ENCODE measurements at regions not wholly inside any gene's neighbourhood (a gene's known extent, or its start where the extent isn't known, plus 50 kb on each side); places are given as distances from the start of the nearest gene placed in this dataset.

DNA sequence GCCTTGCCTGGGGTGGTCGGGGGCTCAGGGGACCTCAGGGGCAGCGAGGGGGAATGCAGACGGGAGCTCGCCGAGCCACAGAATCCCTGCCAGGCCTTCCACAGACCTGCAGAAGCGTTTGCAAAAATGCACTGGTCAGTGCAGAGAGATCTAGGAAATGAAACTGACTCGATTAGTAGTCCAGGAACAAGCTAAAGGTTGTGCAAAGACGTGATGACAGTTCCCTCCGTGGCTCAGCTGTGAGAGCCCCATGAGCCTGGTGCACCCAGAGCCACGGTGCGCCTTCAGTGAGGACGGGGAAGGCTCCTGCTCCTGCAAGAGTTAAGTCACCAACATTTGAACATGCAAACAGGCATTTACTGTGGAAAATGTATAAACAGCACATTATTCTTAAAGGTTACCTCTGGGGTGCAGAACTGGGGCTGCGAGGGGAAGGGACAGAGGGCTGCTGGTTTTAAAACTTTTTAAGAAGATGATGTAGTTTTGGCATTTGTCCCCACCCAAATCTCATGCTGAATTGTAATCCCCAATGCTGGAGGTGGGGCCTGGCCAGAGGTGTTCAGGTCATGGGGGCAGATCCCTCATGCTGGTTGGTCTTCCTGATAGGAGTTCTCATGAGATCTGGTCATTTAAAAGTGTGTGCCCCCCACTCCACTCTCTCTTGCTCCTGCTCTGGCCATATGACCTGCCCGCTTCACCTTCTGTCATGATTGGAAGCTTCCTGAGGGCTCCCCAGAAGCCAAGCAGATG lies 147.3 kb downstream of the DLL1 start:
- TF ChIP-seq, protein P1, sequence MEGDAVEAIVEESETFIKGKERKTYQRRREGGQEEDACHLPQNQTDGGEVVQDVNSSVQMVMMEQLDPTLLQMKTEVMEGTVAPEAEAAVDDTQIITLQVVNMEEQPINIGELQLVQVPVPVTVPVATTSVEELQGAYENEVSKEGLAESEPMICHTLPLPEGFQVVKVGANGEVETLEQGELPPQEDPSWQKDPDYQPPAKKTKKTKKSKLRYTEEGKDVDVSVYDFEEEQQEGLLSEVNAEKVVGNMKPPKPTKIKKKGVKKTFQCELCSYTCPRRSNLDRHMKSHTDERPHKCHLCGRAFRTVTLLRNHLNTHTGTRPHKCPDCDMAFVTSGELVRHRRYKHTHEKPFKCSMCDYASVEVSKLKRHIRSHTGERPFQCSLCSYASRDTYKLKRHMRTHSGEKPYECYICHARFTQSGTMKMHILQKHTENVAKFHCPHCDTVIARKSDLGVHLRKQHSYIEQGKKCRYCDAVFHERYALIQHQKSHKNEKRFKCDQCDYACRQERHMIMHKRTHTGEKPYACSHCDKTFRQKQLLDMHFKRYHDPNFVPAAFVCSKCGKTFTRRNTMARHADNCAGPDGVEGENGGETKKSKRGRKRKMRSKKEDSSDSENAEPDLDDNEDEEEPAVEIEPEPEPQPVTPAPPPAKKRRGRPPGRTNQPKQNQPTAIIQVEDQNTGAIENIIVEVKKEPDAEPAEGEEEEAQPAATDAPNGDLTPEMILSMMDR (IDR thresholded peaks at IDR 0.05; ENCODE audit: borderline replicate concordance, extremely low read depth, low read length, poor library complexity, severe bottlenecking): no peak
- no peak for TF ChIP-seq EZH2 (IDR thresholded peaks at IDR 0.05; ENCODE audit: borderline replicate concordance, low read depth, low read length, severe bottlenecking)

All from DND-41 (cell line).